ENCODE measurements at regions not wholly inside any gene's neighbourhood (a gene's known extent, or its start where the extent isn't known, plus 50 kb on each side); places are given as distances from the start of the nearest gene placed in this dataset.
A peak's percentile ranks its signal among the peaks of the same experiment; 100 is the strongest.

DNA sequence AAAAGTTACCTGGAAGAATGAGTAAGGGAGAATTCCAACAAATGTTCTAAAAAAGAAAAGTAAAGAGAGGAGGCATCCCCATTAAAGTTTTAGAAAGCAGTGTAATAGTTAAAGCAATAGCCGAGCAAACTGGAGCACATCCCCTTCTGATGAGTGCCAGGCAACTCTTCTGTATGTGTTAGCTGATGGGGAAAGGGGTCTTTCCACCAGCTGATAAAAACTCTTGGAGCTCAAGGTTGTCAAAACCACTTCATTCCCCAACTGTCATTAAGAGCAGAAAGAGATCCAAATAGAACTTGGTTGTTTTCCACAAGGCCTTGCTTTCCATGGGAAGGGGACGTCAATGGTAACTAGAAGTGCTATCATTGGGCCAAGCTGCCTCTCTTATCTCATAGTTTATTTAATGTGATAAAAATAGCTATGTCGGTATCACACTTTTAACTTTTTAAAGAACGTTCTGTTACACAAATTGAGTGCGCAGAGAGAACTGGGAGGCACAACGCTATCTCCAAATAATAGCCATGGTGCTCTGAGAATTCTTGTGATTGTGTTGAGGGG, 116.9 kb downstream of the POLR2M start:
- no peak for DNase-seq (ENCODE audit: low read depth)

DNA sequence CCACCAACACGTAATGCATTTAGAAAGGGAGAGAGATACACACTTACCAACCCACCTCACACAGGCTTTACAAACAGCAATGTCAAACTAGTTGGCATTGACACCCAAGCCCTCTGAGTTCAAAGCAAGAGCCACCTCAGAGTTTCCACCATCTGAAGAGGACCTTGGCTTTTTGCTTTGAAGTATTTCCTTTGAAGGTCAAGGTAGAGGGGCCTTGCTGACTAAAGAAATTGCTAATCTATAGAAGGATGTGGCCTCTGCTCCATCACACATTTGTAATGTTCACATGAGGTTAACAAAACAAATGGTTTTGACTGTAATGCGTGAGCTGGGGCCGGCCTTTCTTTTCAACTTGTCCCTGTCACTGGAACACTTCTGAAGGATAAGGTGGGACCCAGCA, 117.7 kb downstream of the POLR2M start:
- DNase-seq (ENCODE audit: low read depth), result no peak

DNA sequence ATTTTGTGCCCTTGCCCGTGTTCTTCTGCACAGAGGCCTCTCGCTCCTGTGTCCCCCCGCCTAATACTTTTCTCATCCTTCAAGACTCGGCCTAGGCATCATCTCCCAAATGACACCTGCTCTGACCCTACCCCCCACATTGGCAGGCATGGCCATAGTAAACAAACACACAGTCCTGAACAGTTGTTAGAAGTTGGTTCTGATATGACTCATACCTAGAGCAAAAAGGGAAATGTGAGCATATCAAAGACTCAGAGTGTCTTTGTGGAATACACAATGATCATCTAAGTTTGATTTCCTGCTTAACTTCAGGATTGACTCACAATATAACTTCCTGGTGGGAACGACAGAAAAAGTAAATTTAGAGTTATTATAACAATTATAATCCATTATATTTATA, 120.5 kb downstream of the POLR2M start:
- DNase-seq (ENCODE audit: low read depth), result peak; percentile 8

DNA sequence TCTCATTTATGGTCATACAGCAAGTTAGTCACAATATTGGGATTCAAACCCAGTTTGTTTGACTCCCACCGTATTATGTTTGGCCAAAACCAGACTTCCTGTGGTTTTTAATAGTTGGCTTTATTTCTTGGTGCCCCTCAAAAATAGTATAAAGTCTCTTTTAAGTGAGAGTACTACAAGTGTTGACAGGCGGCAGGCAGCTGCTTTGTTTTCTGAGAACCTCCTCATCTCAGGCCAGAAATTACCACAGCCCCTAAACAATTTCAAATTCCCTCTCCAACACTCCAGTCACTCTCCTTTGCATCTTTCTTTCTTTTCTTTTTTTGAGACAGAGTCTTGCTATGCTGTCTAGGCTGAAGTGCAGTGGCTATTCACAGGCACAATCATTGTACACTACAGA, 121.5 kb downstream of the POLR2M start:
- no peak for DNase-seq (ENCODE audit: low read depth)

DNA sequence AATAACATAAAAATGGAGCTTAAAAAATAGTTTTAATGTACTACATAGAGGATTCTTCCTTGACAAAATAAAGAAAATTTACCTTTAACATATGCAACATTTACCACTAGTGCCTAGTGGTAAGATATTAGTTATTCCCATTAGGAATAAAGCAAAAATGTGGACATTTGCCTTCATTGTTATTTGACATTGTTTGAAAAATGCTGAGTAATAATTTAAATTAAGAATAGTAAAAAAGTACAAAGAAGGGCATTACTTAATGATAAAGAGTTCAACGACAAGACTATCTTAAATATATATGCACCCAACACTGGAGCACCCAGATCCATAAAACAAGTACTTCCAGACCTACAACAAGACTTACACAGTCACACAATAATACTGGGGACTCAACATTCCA, 125.7 kb downstream of the POLR2M start:
- no peak for DNase-seq (ENCODE audit: low read depth)

DNA sequence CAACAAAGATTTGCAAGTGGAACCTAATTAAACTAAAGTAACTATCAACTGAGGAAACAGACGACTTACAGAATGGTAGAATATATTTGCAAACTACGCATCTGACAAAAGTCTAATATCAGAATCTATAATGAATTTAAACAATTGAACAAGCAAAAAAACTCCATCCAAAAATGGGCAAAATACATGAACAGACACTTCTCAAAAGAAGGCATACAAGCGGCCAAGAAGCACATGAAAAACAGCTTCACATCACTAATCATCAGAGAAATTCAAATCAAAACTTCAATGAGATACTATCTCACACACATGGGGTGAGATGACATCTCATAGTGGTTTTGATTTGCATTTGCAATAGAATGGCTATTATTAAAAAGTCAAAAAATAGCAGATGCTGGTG, 128.6 kb downstream of the POLR2M start:
- DNase-seq (ENCODE audit: low read depth), result no peak

DNA sequence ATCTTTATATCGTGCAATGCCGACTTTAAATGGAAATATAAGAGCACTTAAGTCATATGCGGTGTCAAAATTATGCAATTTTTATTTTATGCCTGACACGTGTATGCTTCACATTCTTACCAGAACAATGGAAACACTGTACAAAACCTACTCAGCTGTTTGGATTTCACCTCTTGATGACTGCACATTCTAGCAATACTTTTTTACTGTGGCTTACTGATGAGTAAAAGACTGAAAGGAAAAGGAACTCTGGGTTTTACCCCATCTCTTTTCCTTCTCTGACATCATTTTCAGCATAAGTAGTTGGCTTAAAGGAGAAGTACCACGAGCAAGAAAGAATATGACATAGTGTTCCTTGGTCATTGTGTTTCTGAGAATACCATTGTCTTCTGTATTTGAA, 142.8 kb downstream of the POLR2M start:
- no peak for DNase-seq (ENCODE audit: low read depth)

DNA sequence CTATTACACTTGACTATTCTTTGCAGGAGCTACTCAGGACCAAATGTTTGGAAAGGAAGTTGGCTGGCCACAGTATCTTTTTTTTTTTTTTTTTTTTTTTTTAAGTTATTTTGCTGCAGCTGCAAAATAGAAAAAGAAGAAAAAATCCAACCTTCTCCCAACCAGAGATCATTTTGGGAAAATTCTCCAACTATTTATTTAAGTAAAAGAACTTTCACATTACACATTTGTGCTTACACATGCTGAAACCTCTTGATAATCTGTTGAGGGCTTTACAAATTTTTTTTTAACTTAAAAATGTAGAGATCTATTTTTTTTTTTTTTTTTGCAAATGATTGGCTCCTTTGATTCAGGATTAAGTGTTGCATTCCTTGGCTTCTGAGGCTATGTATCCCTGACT, 148.0 kb downstream of the POLR2M start:
- no peak for DNase-seq (ENCODE audit: low read depth)

DNA sequence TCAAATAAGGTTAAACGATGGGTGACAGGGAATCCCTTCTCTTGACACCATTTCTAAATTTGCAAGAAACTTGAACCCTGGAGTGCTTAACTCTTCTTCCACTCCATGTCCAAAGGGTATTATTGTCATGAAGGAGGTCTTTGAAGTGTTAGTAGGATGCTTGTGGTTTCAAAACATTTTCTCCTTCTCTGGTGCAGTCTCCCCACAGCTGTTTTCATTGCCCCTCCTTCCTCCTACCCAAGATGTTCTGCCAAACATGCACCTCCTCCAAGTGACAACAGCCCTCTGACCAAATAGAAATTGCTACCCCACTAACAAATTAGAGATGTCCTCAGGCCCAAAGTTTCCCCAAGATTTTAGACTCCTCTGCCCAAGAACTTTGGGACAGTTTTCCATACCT, 151.4 kb downstream of the POLR2M start:
- no peak for DNase-seq (ENCODE audit: low read depth)

DNA sequence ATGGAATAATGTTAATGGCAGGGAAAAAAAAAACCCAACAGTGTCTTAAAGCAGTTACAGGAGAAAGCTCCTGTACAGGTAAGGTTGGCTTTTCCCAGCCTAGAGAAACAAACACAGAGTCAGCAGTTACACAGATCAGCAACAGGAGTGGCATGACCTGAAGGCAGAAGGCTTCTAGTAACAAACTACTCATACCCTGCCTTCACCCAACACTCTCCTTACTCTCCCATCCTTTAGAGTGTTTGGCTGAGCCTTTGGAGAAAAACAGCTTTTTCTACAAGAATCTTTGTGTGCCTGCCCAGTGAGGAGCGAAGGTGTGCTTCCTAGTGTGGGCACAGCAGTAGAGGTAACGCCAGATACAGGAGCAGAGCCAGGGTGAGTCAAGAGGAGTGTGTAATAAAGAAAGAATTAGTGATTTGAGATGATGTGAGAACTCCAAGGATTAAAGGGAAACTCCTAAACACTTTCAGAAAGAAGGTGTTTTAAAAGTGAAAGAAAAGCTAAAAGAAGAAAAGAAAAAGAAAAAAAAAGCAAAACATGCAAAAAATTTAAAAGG, 152.7 kb downstream of the POLR2M start:
- no peak for DNase-seq (ENCODE audit: low read depth)

DNA sequence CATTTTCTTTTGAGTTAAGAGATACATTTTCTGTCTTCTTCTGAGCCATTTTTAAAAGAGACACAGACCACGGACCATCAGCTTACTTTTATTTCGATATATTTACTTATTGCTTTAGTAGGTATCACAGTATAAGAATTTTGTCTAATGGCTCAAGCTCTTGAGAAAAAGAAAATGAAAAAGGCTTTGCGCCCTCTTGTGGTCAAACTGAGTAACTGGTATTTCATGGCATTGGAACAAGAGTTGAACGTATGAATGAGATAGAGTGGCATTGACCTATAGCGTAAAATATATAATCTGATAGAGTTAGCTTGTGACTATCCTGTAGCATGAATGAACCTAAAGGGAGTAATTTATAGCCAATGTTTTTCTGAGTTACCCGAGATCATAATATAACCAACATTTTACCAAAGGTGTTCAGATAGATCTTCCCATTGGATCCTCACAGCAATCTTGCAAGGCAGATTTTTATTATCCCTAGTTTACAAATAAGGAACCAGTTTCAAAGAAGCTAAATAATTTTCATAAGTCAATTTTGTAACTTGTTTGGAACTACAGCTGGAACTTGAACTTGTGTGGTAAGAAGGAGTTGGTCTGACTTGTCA, 154.6 kb downstream of the POLR2M start:
- peak; percentile 69 for DNase-seq (ENCODE audit: low read depth)

DNA sequence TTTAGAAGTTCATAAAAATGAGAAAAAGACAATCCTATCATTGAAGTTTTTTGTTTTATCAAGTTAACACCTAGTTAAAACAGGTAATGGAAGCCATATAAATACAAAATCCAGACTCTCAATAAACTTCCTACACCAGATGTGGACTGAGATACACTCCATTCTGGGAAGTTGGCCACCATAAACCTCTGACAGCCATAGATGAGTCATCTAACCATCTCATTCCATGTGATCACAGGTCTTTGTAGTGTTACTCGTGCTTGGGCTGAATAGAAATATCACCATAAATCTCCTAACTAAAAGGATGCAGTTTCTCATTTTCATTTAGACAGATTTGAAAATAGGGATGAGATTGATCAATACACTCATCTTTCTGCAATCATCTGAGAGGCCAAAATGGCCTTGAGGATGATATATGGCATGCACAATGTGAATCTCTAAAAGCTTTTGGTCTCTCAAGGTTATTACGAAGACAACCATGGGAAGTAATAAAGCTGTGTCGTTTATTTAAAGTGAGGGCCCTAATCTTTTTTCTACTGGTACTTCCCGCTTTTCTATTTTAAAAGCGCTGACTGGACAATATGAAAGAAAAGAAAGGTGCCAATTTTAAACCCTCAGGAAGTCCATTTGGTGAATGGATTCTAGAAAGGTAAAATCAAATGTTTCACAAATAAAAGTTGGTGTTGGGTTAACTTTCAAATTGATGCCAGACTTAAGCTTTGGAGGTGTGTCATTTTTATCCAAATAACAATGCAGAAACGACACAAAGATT, 155.5 kb downstream of the POLR2M start:
- DNase-seq (ENCODE audit: low read depth), result peak; percentile 79

DNA sequence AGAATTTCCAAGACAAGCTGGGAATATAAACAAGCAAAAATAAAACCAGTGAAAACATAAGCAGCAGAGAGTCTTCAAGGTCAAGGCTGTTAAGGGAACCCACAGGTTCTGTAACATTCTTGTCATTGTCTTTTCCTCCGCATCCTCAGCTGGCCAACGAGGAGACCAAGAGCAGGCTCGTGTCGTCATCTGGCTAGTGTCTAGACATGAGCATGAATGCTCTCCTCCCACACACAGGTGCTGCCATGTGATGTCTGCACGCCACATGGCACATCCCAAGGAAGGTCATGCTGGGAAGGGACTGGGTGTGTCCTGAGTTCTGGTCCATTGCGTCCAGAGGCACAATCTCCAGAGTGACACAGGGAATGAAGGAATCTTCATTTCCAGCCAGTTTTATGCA, 156.2 kb downstream of the POLR2M start:
- no peak for DNase-seq (ENCODE audit: low read depth)

DNA sequence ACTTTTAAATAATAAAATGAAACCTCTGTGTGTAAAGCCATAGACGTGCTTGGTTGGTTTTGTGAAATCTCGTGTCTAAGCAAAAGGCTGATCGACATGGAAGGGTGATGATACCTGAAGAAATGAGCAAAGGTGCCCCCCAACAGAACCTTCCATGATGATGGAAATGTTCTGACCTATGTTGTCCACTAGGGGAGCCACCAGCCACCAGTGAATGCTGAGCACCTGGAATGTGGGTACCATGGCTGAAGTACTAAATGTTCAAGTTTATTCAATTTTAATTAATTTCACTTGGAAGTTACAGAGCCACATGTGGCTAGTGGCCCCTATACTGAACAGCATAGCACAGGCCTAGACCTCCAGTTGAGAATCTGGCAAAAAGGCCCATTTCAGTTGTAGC, 158.8 kb downstream of the POLR2M start:
- DNase-seq (ENCODE audit: low read depth), result no peak

DNA sequence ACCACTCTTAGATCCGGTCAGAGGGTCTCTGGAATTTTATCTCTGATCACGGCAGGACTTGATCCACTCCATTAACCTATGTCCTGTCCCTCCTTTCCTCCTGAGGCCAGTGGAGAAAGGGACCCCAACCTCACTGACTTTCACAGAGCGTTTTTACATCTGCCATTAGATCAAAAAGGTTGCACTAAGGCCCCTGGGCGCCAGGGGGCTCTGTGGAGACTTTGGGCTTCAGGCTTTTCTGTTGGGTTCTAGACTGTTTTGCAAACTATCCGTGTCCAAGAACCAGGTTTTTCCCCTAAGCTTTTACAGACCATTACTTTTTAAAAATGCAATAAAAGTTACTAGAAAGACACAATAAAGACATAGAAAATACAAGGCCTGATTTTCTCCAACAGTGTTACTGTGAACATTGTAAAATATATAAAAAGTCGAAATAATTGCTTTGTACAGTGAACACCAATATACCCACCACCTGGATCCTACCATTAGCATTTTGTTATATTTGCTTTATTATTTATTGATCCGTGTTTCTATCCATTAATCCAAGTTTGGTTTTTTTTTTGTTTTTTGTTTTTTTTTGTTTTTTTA, 159.7 kb downstream of the POLR2M start:
- peak; percentile 48 for DNase-seq (ENCODE audit: low read depth)

DNA sequence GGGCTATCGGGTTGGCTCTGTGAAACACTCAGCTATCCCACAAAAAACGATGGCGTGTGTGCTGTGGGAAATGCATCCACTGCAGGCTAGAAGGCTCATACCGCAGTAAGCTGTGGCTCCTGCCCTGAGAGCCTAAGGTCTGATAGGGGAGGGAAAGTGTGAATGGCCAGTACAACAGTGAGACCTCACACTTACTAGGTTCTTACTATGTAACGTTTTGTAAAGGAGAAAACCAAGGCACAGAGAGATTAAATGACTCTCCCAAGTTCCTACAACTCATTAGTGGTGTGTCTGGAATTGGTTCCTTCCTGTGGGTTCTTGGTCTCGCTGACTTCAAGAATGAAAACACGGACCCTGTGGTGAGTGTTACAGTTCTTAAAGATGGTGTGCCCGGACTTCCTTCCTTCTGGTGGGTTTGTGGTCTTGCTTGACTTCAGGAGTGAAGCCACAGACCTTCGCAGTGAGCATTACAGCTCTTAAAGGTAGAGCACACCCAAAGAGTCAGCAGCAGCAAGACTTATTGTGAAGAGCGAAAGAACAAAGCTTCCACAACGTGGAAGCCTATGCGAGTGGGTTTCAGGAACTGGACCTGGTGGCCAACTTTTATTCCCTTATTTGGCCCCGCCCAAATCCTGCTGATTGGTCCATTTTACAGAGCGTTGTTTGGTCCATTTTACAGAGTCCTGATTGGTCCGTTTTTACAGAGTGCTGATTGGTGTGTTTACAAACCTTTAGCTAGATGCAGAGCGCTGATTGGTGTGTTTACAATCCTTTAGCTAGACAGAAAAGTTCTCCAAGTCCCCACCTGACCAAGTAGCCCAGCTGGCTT, 161.7 kb downstream of the POLR2M start:
- DNase-seq (ENCODE audit: low read depth), result no peak

DNA sequence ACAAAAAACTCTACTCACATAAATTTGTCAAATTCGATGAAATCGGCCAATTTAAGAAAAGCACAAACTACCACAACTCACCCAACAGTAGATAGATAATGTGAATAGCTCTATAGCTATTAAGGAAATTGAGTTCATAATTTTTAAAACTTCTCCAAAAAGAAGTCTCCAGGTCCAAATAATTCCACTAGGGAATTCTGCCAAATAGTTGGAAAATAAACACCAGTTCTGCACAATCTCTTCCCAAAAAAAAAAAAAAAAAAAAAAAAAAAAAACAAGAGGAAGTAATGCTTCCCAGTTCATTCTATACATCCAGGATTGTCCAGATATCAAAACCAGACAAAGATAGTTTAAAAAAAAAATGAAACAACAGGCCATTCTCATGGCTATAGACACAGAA, 164.2 kb downstream of the POLR2M start:
- no peak for DNase-seq (ENCODE audit: low read depth)

DNA sequence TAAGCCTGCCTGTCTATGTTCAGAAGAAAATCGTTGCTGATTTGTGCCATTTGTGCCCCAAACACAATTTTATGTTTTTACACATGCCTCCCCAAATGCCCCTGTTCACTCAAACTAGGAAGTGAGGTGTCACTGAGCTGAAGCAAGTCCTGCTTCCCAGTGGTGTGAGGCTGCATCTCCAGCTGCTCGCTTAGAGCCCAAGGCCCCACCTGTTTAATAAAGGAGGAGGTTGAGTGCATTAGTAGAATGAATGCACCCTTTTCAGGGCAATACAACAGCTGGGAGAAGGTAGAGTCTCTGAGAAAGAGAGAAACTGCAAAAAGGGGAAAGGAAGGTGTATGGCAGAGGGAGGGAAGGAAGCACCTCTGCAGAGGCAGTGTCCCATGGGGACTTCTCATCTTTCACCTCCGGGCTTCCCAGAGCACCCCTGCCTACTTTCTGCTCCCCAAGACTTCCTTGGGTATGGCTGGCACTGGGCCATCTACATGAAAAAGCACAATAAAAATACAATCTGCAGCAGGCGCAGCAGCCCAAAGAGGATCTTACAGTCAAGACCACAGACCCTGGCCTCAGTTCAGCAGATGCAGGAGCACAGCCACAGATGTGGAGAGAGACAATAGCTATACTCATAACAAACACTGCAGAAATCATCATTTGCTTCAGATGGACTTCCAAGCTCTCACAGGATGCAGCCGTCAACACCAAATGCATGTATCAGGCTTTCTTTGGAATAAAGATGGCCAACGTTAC, 165.9 kb downstream of the POLR2M start:
- DNase-seq (ENCODE audit: low read depth), result no peak

DNA sequence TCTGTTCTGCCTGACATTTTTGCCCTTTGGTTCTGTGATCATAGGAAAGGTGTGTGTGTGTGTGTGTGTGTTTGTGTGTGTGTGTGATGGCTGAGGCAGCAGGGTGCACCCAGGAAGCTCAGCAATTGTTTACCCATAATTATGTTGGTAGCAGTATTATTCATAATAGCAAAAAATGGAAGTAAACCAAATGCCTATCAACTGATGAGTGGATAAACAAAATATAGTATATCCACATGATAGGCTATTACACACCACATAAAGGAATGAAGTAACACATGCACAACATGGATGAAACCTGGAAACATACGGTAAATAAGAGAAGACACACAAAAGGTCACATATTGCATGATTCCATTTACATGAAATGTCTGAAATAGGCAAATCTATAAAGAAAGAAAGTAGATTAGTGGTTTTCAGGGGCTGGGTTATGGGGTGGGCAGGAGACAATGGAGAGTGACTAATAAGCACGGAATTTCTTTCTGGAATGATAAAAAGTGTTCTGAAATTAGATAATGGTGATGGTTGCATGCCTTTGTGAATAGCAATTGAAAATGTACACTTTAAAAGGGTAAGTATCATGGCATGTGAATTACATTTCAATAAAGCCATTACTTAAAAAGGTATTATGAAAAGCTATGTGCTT, 167.2 kb downstream of the POLR2M start:
- DNase-seq (ENCODE audit: low read depth), result peak; percentile 76

DNA sequence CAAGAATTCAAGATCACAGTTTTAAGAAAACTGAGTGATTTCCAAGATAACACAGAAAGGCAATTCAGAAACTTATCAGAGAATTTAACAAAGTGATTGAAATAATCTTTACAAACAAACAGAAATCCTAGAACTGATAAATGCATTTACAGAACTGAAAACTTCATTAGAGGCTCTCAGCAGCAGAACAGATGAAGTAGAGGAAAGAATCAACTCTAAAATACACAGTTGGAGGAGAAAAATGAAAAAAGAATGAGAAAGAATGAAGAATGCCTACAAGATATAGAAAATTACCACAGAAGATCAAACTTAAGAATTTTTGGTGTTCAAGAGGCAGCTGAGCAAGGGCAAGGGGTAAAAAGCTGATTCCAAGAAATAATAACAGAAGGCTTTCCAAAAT, 168.8 kb downstream of the POLR2M start:
- no peak for DNase-seq (ENCODE audit: low read depth)

DNA sequence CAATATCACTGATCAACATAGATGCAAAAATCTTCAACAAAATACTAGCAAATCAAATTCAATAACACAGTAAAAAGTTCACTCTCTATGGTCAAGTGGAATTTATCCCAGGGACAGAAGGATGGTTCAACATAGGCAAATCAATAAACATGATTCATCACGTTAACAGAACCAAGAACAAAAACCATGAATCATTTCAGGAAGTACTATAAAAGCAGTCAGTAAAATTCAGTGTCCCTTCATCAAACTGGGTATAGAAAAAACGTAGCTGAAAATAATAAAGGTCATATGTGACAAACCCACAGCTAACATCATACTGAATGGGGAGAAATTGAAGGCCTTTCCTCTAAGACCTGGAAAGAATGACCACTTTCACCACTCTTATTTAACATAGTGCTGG, 172.1 kb downstream of the POLR2M start:
- DNase-seq (ENCODE audit: low read depth), result peak; percentile 36

All from iris pigment epithelial cell (primary cell).